ENCODE measurements at regions not wholly inside any gene's neighbourhood (a gene's known extent, or its start where the extent isn't known, plus 50 kb on each side); places are given as distances from the start of the nearest gene placed in this dataset.

- Mint-ChIP-seq H3K4me3 (no peak overlapping the region), H3K9me3 (peaks cover 9% of the 10 kb centered on the region), H3K27me3 (ENCODE audit: low read depth) (no peaks in the 10 kb centered on the region), H3K4me1 (ENCODE audit: low read depth) (no peaks in the 10 kb centered on the region), H3K36me3 (ENCODE audit: insufficient read depth) (no peaks in the 10 kb centered on the region)
- no peak for DNase-seq
- ATAC-seq = no peak
Measured at GRCh38 chr14:85366226-85366625, 163.7 kb upstream of the FLRT2 start.

GRCh38 chr14:85380881-85381280 lies 149.1 kb upstream of the FLRT2 start:
- Mint-ChIP-seq H3K27me3 (ENCODE audit: low read depth) (no peaks in the 10 kb centered on the region), H3K4me1 (ENCODE audit: low read depth) (no peaks in the 10 kb centered on the region), H3K36me3 (ENCODE audit: insufficient read depth) (no peaks in the 10 kb centered on the region), H3K4me3 (no peak overlapping the region), H3K9me3 (peaks cover 4% of the 10 kb centered on the region)
- DNase-seq (no peak), ATAC-seq (no peak)

GRCh38 chr14:85382341-85382740 lies 147.6 kb upstream of the FLRT2 start:
- ATAC-seq = no peak
- DNase-seq = no peak
- H3K27me3 Mint-ChIP-seq (ENCODE audit: low read depth) = no peaks in the 10 kb centered on the region

GRCh38 chr14:85387181-85387580 lies 142.8 kb upstream of the FLRT2 start:
- DNase-seq (no peak), ATAC-seq (no peak)
- Mint-ChIP-seq H3K27me3 (ENCODE audit: low read depth) (no peaks in the 10 kb centered on the region), H3K4me1 (ENCODE audit: low read depth) (no peaks in the 10 kb centered on the region), H3K4me3 (no peak overlapping the region), H3K9me3 (no peaks in the 10 kb centered on the region), H3K36me3 (ENCODE audit: insufficient read depth) (no peaks in the 10 kb centered on the region)

More at GRCh38 chr14:85382341-85382740, 147.6 kb upstream of the FLRT2 start:
- Mint-ChIP-seq H3K36me3 (ENCODE audit: insufficient read depth) (no peaks in the 10 kb centered on the region), H3K4me3 (no peak overlapping the region), H3K9me3 (peaks cover 4% of the 10 kb centered on the region), H3K4me1 (ENCODE audit: low read depth) (no peaks in the 10 kb centered on the region)

GRCh38 chr14:85390236-85390635 lies 139.7 kb upstream of the FLRT2 start:
- Mint-ChIP-seq H3K4me3 (no peak overlapping the region), H3K4me1 (ENCODE audit: low read depth) (no peaks in the 10 kb centered on the region), H3K9me3 (no peaks in the 10 kb centered on the region), H3K27me3 (ENCODE audit: low read depth) (no peaks in the 10 kb centered on the region), H3K36me3 (ENCODE audit: insufficient read depth) (no peaks in the 10 kb centered on the region)
- DNase-seq = no peak
- no peak for ATAC-seq

GRCh38 chr14:85391455-85391854 lies 138.5 kb upstream of the FLRT2 start:
- Mint-ChIP-seq H3K4me3 (no peak overlapping the region), H3K27me3 (ENCODE audit: low read depth) (no peaks in the 10 kb centered on the region), H3K36me3 (ENCODE audit: insufficient read depth) (no peaks in the 10 kb centered on the region), H3K9me3 (no peaks in the 10 kb centered on the region), H3K4me1 (ENCODE audit: low read depth) (no peaks in the 10 kb centered on the region)
- DNase-seq (no peak), ATAC-seq (no peak)

GRCh38 chr14:85391892-85392291 lies 138.1 kb upstream of the FLRT2 start:
- Mint-ChIP-seq H3K36me3 (ENCODE audit: insufficient read depth) (no peaks in the 10 kb centered on the region), H3K4me1 (ENCODE audit: low read depth) (no peaks in the 10 kb centered on the region), H3K4me3 (no peak overlapping the region), H3K27me3 (ENCODE audit: low read depth) (no peaks in the 10 kb centered on the region), H3K9me3 (no peaks in the 10 kb centered on the region)
- DNase-seq (no peak), ATAC-seq (no peak)

- no peak for ATAC-seq
- H3K9me3 Mint-ChIP-seq = peaks cover 7% of the 10 kb centered on the region
- H3K4me3 Mint-ChIP-seq = no peak overlapping the region
- H3K4me1 Mint-ChIP-seq (ENCODE audit: low read depth) = no peaks in the 10 kb centered on the region
- H3K27me3 Mint-ChIP-seq (ENCODE audit: low read depth) = no peaks in the 10 kb centered on the region
- no peaks in the 10 kb centered on the region for H3K36me3 Mint-ChIP-seq (ENCODE audit: insufficient read depth)
- no peak for DNase-seq
Measured at GRCh38 chr14:85399186-85399585, 130.8 kb upstream of the FLRT2 start.

GRCh38 chr14:85400678-85401077 lies 129.3 kb upstream of the FLRT2 start:
- no peak for ATAC-seq
- H3K36me3 Mint-ChIP-seq (ENCODE audit: insufficient read depth) = no peaks in the 10 kb centered on the region

GRCh38 chr14:85401384-85401783 lies 128.6 kb upstream of the FLRT2 start:
- no peaks in the 10 kb centered on the region for H3K36me3 Mint-ChIP-seq (ENCODE audit: insufficient read depth)
- no peaks in the 10 kb centered on the region for H3K27me3 Mint-ChIP-seq (ENCODE audit: low read depth)
- H3K4me1 Mint-ChIP-seq (ENCODE audit: low read depth) = no peaks in the 10 kb centered on the region
- no peak overlapping the region for H3K4me3 Mint-ChIP-seq
- H3K9me3 Mint-ChIP-seq = peaks cover 11% of the 10 kb centered on the region
- ATAC-seq = no peak
- DNase-seq = no peak

More at GRCh38 chr14:85400678-85401077, 129.3 kb upstream of the FLRT2 start:
- no peak for DNase-seq
- H3K27me3 Mint-ChIP-seq (ENCODE audit: low read depth) = no peaks in the 10 kb centered on the region
- peaks cover 11% of the 10 kb centered on the region for H3K9me3 Mint-ChIP-seq
- H3K4me1 Mint-ChIP-seq (ENCODE audit: low read depth) = no peaks in the 10 kb centered on the region
- H3K4me3 Mint-ChIP-seq = no peak overlapping the region

GRCh38 chr14:85402569-85403162 lies 127.3 kb upstream of the FLRT2 start:
- Mint-ChIP-seq H3K9me3 (peaks cover 7% of the 10 kb centered on the region), H3K4me1 (ENCODE audit: low read depth) (no peaks in the 10 kb centered on the region), H3K4me3 (no peak overlapping the region)

GRCh38 chr14:85409481-85410210 lies 120.3 kb upstream of the FLRT2 start:
- DNase-seq (no peak), ATAC-seq (no peak)
- Mint-ChIP-seq H3K27me3 (ENCODE audit: low read depth) (no peaks in the 10 kb centered on the region), H3K4me3 (no peak overlapping the region), H3K36me3 (ENCODE audit: insufficient read depth) (no peaks in the 10 kb centered on the region), H3K4me1 (ENCODE audit: low read depth) (no peaks in the 10 kb centered on the region), H3K9me3 (peaks cover 9% of the 10 kb centered on the region)

More at GRCh38 chr14:85402569-85403162, 127.3 kb upstream of the FLRT2 start:
- Mint-ChIP-seq H3K36me3 (ENCODE audit: insufficient read depth) (no peaks in the 10 kb centered on the region), H3K27me3 (ENCODE audit: low read depth) (no peaks in the 10 kb centered on the region)
- ATAC-seq (no peak), DNase-seq (no peak)

GRCh38 chr14:85412756-85413155 lies 117.2 kb upstream of the FLRT2 start:
- H3K4me3 Mint-ChIP-seq = no peak overlapping the region
- DNase-seq (no peak), ATAC-seq (no peak)
- no peaks in the 10 kb centered on the region for H3K27me3 Mint-ChIP-seq (ENCODE audit: low read depth)
- peaks cover 12% of the 10 kb centered on the region for H3K9me3 Mint-ChIP-seq
- H3K36me3 Mint-ChIP-seq (ENCODE audit: insufficient read depth) = no peaks in the 10 kb centered on the region
- H3K4me1 Mint-ChIP-seq (ENCODE audit: low read depth) = no peaks in the 10 kb centered on the region

GRCh38 chr14:85413836-85414526 lies 116.0 kb upstream of the FLRT2 start:
- Mint-ChIP-seq H3K4me1 (ENCODE audit: low read depth) (no peaks in the 10 kb centered on the region), H3K9me3 (peaks cover 12% of the 10 kb centered on the region), H3K4me3 (no peak overlapping the region), H3K36me3 (ENCODE audit: insufficient read depth) (no peaks in the 10 kb centered on the region), H3K27me3 (ENCODE audit: low read depth) (no peaks in the 10 kb centered on the region)
- no peak for DNase-seq
- no peak for ATAC-seq
